ENCODE measurements at regions not wholly inside any gene's neighbourhood (a gene's known extent, or its start where the extent isn't known, plus 50 kb on each side); places are given as distances from the start of the nearest gene placed in this dataset.

DNA sequence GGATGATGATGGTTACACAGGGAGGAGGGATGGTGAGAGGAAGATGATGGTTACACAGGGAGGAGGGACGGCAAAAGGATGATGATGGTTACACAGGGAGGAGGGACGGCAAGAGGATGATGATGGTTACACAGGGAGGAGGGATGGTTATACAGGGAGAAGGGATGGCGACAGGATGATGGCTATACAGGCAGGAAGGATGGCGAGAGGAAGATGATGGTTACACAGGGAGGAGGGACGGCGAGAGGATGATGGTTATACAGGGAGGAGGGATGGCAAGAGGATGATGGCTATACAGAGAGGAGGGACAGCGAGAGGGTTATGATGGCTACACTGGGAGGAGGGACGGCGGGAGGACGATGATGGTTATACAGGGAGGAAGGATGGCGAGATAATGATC lies 64.1 kb upstream of the FCN1 start:
- Histone ChIP-seq H3K4me1 (no peaks in the 10 kb centered on the region), H3K9me3 (peaks cover 0 to 14% (median 0%) of the 10 kb centered on the region in 3 donors), H3K27ac (no peak overlapping the region), H3K4me3 (no peak overlapping the region), H3K27me3 (peaks cover 34% of the 10 kb centered on the region), H3K36me3 (no peaks in the 10 kb centered on the region)
- TF ChIP-seq POLR2AphosphoS5 (IDR thresholded peaks at IDR 0.05) (no peak), POLR2A (IDR thresholded peaks at IDR 0.05) (no peak), EP300 (IDR thresholded peaks at IDR 0.05) (no peak)
- TF ChIP-seq, protein P1, sequence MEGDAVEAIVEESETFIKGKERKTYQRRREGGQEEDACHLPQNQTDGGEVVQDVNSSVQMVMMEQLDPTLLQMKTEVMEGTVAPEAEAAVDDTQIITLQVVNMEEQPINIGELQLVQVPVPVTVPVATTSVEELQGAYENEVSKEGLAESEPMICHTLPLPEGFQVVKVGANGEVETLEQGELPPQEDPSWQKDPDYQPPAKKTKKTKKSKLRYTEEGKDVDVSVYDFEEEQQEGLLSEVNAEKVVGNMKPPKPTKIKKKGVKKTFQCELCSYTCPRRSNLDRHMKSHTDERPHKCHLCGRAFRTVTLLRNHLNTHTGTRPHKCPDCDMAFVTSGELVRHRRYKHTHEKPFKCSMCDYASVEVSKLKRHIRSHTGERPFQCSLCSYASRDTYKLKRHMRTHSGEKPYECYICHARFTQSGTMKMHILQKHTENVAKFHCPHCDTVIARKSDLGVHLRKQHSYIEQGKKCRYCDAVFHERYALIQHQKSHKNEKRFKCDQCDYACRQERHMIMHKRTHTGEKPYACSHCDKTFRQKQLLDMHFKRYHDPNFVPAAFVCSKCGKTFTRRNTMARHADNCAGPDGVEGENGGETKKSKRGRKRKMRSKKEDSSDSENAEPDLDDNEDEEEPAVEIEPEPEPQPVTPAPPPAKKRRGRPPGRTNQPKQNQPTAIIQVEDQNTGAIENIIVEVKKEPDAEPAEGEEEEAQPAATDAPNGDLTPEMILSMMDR (IDR thresholded peaks at IDR 0.05) = no peak
- 84 to 85% methylated on average over 11 of the region's 11 CpGs for WGBS, 2 donors (ENCODE audit: low coverage in 1 of 2)
- no peak for ATAC-seq

DNA sequence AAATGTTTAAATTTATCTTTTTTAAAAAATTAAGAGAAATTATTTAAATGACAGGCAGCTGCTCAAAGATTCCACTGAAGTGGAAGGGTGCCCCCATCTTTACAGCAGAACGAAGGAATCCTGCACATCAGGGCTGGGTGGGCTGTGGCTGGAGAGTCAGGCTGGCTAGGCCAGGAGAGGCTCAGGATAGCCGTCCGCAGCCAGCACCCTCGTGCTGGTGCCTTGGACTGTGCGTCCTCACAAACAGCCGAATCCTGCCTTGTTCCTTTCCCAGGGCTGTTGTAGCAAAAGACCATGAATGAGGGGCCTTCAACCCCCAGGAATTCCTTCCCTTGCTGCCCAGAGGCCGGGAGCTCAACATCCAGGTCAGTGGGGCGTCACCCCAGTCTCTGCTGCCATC lies 64.6 kb upstream of the FCN1 start:
- TF ChIP-seq EP300 (IDR thresholded peaks at IDR 0.05) (no peak), POLR2A (IDR thresholded peaks at IDR 0.05) (no peak), POLR2AphosphoS5 (IDR thresholded peaks at IDR 0.05) (no peak)
- TF ChIP-seq, protein P1 (IDR thresholded peaks at IDR 0.05) = no peak
- Histone ChIP-seq H3K4me1 (no peaks in the 10 kb centered on the region), H3K9me3 (peaks cover 0 to 19% (median 0%) of the 10 kb centered on the region in 3 donors), H3K27ac (no peak overlapping the region), H3K27me3 (peaks cover 39% of the 10 kb centered on the region), H3K36me3 (no peaks in the 10 kb centered on the region), H3K4me3 (no peak overlapping the region)
- 72 to 88% methylated on average over 5 of the region's 8 CpGs for whole genome bisulfite sequencing, 2 donors (ENCODE audit: low coverage in 1 of 2)
- no peak for ATAC-seq

DNA sequence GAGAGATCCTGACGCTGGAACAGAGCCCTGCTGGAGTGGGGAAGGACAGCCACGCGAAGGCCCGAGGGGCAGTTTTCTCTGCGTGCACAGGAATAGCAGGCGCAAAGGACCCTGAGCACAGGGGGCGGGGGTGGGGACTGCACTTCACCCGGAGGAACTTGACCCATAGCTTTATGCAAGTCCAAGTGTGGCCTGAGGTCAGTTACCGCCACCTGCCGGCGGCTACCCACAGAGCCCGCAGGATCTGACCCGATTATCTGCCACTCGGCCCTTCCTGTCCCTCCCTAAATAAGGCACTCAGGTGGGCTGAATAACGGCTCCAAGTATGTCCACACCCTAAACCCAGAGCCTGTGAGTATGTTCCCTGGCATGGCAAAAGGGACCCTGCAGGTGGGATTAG lies 65.4 kb upstream of the FCN1 start:
- WGBS, 2 donors (ENCODE audit: low coverage in 1 of 2) = 20 to 80% methylated on average over 1 to 8 of the region's 15 CpGs
- no peaks in the 10 kb centered on the region for H3K36me3 ChIP-seq
- no peaks in the 10 kb centered on the region for H3K4me1 ChIP-seq
- ATAC-seq = no peak
- H3K27me3 ChIP-seq = peaks cover 47% of the 10 kb centered on the region
- H3K9me3 ChIP-seq = peaks cover 0 to 26% (median 0%) of the 10 kb centered on the region in 3 donors
- H3K4me3 ChIP-seq = no peak overlapping the region
- no peak for TF ChIP-seq POLR2AphosphoS5 (IDR thresholded peaks at IDR 0.05)
- TF ChIP-seq, protein P1 (IDR thresholded peaks at IDR 0.05) = peak in 3 of 4 experiments; percentile 20 to 44 (median 43)
- no peak overlapping the region for H3K27ac ChIP-seq

DNA sequence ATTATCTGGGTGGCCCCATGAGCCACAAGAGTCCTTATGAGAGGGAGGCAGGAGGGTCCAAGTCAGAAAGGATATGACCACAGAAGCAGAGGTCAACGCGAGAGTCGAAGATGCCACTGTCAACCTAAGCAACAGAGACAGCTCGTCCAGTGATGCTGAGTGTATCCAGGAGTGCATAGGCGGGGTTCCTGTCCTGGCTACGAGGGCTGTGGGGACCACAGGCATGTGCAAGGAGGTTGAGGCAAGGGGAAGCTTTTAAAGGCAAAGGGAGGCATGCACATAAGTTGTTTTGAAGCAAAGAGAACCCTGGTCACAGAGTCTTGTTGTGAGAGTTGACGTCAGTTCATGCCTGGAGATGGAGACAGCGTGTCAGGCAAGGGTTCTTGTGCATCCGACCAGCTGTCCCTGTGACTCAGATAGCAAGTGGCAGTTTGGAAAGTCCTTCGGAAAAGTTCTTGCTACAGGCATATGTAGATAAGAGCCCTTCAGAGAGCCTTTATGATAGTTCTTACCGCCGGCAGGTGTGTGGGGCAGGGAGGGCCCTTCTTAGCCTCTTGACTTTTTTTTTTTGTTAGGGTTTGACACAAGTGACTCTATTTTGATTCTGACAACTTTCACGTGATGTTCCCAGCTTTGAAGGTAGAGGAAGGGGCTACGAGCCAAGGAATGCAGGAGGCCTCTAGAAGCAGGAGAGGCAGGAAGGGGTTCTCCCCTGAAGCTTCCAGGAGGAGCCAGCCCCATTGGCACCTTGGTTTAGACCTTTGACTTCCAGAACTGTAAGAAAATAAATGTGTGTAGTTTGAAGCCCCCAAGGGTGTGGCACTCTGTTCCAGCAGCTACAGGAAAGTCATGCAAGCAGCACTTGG lies 66.0 kb upstream of the FCN1 start:
- ATAC-seq = no peak
- Histone ChIP-seq H3K4me1 (no peaks in the 10 kb centered on the region), H3K9me3 (peaks cover 0 to 26% (median 0%) of the 10 kb centered on the region in 3 donors), H3K36me3 (no peaks in the 10 kb centered on the region), H3K4me3 (no peak overlapping the region), H3K27ac (no peak overlapping the region), H3K27me3 (peaks cover 53% of the 10 kb centered on the region)
- WGBS, 2 donors (ENCODE audit: low coverage in 1 of 2) = 83 to 91% methylated on average over 7 of the region's 14 CpGs
- TF ChIP-seq EP300 (IDR thresholded peaks at IDR 0.05) (no peak), POLR2AphosphoS5 (IDR thresholded peaks at IDR 0.05) (no peak), POLR2A (IDR thresholded peaks at IDR 0.05) (no peak)
- TF ChIP-seq, protein P1 (IDR thresholded peaks at IDR 0.05) = no peak
